Left ventricle myocardium superior (tissue), 1 donor: ENCODE measurements at regions not wholly inside any gene's neighbourhood (a gene's known extent, or its start where the extent isn't known, plus 50 kb on each side); places are given as distances from the start of the nearest gene placed in this dataset.

Source experiments
- ATAC-seq: fragments of 200-7000 bp; cut with Tn5 transposase; one replicate; pipeline ENCODE4 v1.9.1; 2020; ENCODE audit warnings: mild to moderate bottlenecking, moderate library complexity
- DNase-seq: peaks from one replicate; pipeline ENCODE4 v3.0.0-alpha.2; 2020
- intact Hi-C: fragments of 100-400 bp; cut with micrococcal nuclease; formaldehyde crosslinking; loops from one replicate; pipeline ENCODE4 v1.11.0; 2022
- donor health status: DM: no; HTN: yes; CAD: no; lungs with severe emphysema.

- ATAC-seq (no peak), DNase-seq (no peak)
- intact Hi-C loops, result no loop called here
Measured at GRCh38 chr4:98712607-98713006, 54.2 kb upstream of the TSPAN5 start.

- DNase-seq (no peak), ATAC-seq (no peak)
- intact Hi-C loops, result no loop called here
Measured at GRCh38 chr4:98711526-98711925, 53.1 kb upstream of the TSPAN5 start.

- ATAC-seq (no peak), DNase-seq (no peak)
- intact Hi-C loops, result no loop called here
Measured at GRCh38 chr4:98710831-98711230, 52.4 kb upstream of the TSPAN5 start.
